Natural killer cell (primary cell): ENCODE measurements at regions not wholly inside any gene's neighbourhood (a gene's known extent, or its start where the extent isn't known, plus 50 kb on each side); places are given as distances from the start of the nearest gene placed in this dataset.

Experiments used
- ATAC-seq, 3 donors: fragments of 150-1000 bp in 2 of 3; fragments of 200-7000 bp in 1 of 3; cut with Tn5 transposase; 1 replicate in 1 of 3; 2 replicates in 2 of 3; pipeline ENCODE4 v1.10.0; 2021; ENCODE audit warnings: mild to moderate bottlenecking in 2 of 3, moderate library complexity in 2 of 3
- DNase-seq, 2 donors: peaks; one replicate each; pipeline versions ENCODE4 v3.0.0 to v3.0.0-alpha.2; 2013 to 2021; ENCODE audit warnings: mixed read lengths in 1 of 2
- H3K27ac ChIP-seq: one replicate; pipeline ENCODE4 v1.5.1; 2013; ENCODE audit warnings: mild to moderate bottlenecking, low read length
- H3K27me3 ChIP-seq: one replicate; pipeline ENCODE4 v1.6.1; 2013; ENCODE audit warnings: low read length; ENCODE audit not compliant: control insufficient read depth, insufficient read depth
- H3K36me3 ChIP-seq: one replicate; pipeline ENCODE4 v1.6.1; 2013; ENCODE audit warnings: low read length; ENCODE audit not compliant: control insufficient read depth, insufficient read depth
- H3K4me1 ChIP-seq: one replicate; pipeline ENCODE4 v1.6.1; 2013; ENCODE audit warnings: low read length; ENCODE audit not compliant: control insufficient read depth, insufficient read depth
- H3K4me3 ChIP-seq: one replicate; pipeline ENCODE4 v1.5.1; 2013; ENCODE audit warnings: low read length
- H3K9me3 ChIP-seq: one replicate; pipeline ENCODE4 v1.6.1; 2013; ENCODE audit warnings: low read length; ENCODE audit not compliant: control insufficient read depth, insufficient read depth
- H3K27ac Mint-ChIP-seq, 2 donors: one replicate each; pipeline ENCODE4 v1.8.0; 2022; ENCODE audit warnings: mild to moderate bottlenecking in 2 of 2, mixed read lengths in 2 of 2, moderate library complexity in 1 of 2
- H3K27me3 Mint-ChIP-seq, 2 donors: one replicate each; pipeline ENCODE4 v1.8.0; 2022; ENCODE audit warnings: low read depth in 2 of 2, mixed read lengths in 2 of 2
- H3K36me3 Mint-ChIP-seq: one replicate; pipeline ENCODE4 v1.8.0; 2022; ENCODE audit warnings: mixed read lengths
- H3K4me1 Mint-ChIP-seq, 2 donors: one replicate each; pipeline ENCODE4 v1.8.0; 2022; ENCODE audit warnings: mixed read lengths in 2 of 2
- H3K4me3 Mint-ChIP-seq: one replicate; pipeline ENCODE4 v1.8.0; 2022; ENCODE audit warnings: mild to moderate bottlenecking, moderate library complexity, mixed read lengths
- H3K9me3 Mint-ChIP-seq, 2 donors: one replicate each; pipeline ENCODE4 v1.8.0; 2022; ENCODE audit warnings: mixed read lengths in 2 of 2
- WGBS: methylation state at CpG from one replicate; pipeline ENCODE4 v1.1.7; 2013; ENCODE audit warnings: missing lambda C conversion rate; ENCODE audit not compliant: insufficient coverage; 5-methylcytosine and 5-hydroxymethylcytosine counted together
- intact Hi-C: fragments of 100-400 bp; cut with micrococcal nuclease; formaldehyde crosslinking; loops from one replicate; pipeline ENCODE4 v1.14.2; 2022
- TF ChIP-seq, protein P1 (sequence below): fragments of 200-600 bp; IDR thresholded peaks from one replicate; pipeline ENCODE4 v1.8.0; 2022; ENCODE audit warnings: antibody characterized with exemption

DNA sequence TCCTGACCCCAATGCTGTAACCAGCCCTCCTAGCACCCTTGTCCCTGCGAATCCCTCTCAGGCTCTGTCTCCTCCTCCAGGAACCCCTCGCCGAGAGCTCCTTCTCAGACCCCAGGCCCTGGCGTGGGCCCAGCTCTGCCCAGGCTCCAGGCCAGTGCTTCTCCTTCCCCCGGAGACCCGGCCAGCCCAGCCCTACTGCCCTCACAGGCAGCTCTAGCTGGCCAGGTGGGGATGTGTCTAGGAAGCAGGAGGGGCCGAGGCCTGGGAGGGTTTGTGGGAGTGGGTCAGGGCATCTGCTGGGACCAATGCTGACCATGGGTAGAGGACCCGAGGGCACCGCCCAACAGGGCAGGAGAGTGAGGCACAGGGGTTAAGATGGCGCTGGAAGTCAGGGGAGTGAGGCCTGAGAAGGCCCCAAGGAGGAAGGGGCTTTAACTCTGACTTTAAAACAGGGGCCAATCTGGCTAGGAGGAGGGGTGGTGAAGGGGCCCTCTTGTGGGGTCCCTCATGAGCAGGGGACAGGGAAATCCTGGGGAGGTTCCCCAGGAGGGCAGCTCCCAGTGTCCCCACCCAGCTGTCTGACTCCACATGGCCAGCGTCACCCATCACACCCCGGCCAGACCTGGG lies 64.7 kb upstream of the NKX1-1 start:
- TF ChIP-seq, protein P1, sequence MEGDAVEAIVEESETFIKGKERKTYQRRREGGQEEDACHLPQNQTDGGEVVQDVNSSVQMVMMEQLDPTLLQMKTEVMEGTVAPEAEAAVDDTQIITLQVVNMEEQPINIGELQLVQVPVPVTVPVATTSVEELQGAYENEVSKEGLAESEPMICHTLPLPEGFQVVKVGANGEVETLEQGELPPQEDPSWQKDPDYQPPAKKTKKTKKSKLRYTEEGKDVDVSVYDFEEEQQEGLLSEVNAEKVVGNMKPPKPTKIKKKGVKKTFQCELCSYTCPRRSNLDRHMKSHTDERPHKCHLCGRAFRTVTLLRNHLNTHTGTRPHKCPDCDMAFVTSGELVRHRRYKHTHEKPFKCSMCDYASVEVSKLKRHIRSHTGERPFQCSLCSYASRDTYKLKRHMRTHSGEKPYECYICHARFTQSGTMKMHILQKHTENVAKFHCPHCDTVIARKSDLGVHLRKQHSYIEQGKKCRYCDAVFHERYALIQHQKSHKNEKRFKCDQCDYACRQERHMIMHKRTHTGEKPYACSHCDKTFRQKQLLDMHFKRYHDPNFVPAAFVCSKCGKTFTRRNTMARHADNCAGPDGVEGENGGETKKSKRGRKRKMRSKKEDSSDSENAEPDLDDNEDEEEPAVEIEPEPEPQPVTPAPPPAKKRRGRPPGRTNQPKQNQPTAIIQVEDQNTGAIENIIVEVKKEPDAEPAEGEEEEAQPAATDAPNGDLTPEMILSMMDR, result no peak
- intact Hi-C loops, result no loop called here
- no peak overlapping the region for H3K4me3 Mint-ChIP-seq
- Histone ChIP-seq H3K4me3 (no peak overlapping the region), H3K27ac (no peak overlapping the region), H3K36me3 (no peaks in the 10 kb centered on the region), H3K27me3 (peaks cover 4% of the 10 kb centered on the region), H3K9me3 (no peaks in the 10 kb centered on the region), H3K4me1 (no peaks in the 10 kb centered on the region)
- H3K9me3 Mint-ChIP-seq, result peaks cover 10 to 18% of the 10 kb centered on the region in 2 donors
- ATAC-seq, result no peak
- no peaks in the 10 kb centered on the region for H3K4me1 Mint-ChIP-seq
- no peak for DNase-seq
- H3K27ac Mint-ChIP-seq, result no peak overlapping the region
- peaks cover 0 to 20% of the 10 kb centered on the region in 2 donors for H3K27me3 Mint-ChIP-seq
- 86% methylated on average over 12 of the region's 12 CpGs for WGBS
- H3K36me3 Mint-ChIP-seq, result no peaks in the 10 kb centered on the region

DNA sequence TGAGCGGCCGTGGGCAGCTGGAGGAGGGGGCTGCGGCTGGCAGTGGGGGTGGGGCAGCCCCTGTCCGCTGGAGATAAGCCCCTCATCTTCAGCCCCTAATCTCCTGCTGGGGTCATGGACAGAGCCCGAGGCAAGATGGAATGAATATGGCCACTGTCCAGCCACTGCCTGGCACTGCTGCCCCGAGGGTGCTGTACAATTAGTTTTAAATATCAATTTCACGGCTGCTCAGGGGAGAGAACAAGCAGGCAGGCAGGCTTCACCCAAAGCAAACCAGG lies 64.1 kb upstream of the NKX1-1 start:
- 85% methylated on average over 7 of the region's 7 CpGs for WGBS

DNA sequence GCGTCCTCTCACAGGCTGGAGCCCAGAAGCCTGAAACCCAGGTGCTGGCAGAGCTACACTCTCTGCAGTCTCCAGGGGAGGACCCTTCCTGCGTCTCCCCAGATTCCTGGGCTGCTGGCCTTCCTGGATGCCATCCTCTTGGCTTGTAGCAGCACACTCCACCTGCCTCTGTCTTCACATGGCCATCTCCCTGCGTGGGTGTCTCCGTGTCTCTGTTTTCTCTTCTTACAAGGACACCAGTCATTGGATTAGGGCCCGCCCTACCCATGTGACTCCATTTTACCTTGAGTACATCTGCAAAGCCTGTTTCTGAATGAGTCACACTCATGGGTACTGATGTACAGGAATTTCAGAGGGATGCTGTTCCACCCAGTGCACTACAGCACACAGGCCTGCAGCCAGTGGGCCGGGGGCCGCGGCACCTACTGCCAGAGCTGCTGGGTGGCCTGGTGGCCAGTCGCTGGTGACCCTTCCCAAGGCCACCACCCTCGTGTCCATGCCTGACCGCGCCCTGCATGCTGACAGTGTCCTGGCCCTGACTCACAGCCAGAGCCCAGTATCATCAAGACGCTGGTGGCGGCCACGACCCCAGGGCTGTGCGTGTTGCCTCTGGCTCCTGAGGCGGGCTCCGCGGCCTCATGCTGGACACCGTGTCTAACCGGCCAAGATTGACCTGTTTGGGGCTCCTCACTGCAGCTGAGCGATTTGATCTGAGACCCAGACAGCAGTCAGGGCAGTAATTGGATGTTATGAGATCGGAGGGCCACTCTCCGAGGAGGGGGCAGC lies 63.6 kb upstream of the NKX1-1 start:
- H3K4me3 Mint-ChIP-seq, result no peak overlapping the region
- H3K27me3 Mint-ChIP-seq, result peaks cover 0 to 18% of the 10 kb centered on the region in 2 donors
- no peaks in the 10 kb centered on the region for H3K36me3 Mint-ChIP-seq
- DNase-seq, result peak in 1 of 2 donors; percentile 10
- Histone ChIP-seq H3K4me1 (no peaks in the 10 kb centered on the region), H3K27ac (no peak overlapping the region), H3K4me3 (no peak overlapping the region), H3K36me3 (no peaks in the 10 kb centered on the region), H3K9me3 (no peaks in the 10 kb centered on the region), H3K27me3 (peaks cover 4% of the 10 kb centered on the region)
- intact Hi-C loops, result no loop called here
- no peak for ATAC-seq
- TF ChIP-seq, protein P1, result no peak
- H3K27ac Mint-ChIP-seq, result no peak overlapping the region
- peaks cover 10 to 12% of the 10 kb centered on the region in 2 donors for H3K9me3 Mint-ChIP-seq
- H3K4me1 Mint-ChIP-seq, result no peaks in the 10 kb centered on the region
- WGBS, result 92% methylated on average over 24 of the region's 24 CpGs

More for the DNA sequence above, 64.1 kb upstream of the NKX1-1 start:
- ATAC-seq, result no peak
- intact Hi-C loops, result no loop called here
- no peaks in the 10 kb centered on the region for H3K36me3 ChIP-seq
- no peak overlapping the region for H3K27ac ChIP-seq
- TF ChIP-seq, protein P1, result no peak
- no peaks in the 10 kb centered on the region for H3K9me3 ChIP-seq
- H3K36me3 Mint-ChIP-seq, result no peaks in the 10 kb centered on the region
- DNase-seq, result no peak
- H3K27ac Mint-ChIP-seq, result no peak overlapping the region
- H3K4me1 ChIP-seq, result no peaks in the 10 kb centered on the region
- no peak overlapping the region for H3K4me3 Mint-ChIP-seq
- H3K9me3 Mint-ChIP-seq, result peaks cover 10 to 12% of the 10 kb centered on the region in 2 donors
- no peak overlapping the region for H3K4me3 ChIP-seq
- H3K27me3 Mint-ChIP-seq, result peaks cover 0 to 18% of the 10 kb centered on the region in 2 donors
- no peaks in the 10 kb centered on the region for H3K4me1 Mint-ChIP-seq
- H3K27me3 ChIP-seq, result peaks cover 4% of the 10 kb centered on the region
